AG04450 (cell line): ENCODE measurements at regions not wholly inside any gene's neighbourhood (a gene's known extent, or its start where the extent isn't known, plus 50 kb on each side); places are given as distances from the start of the nearest gene placed in this dataset.

Experiments used
- CTCF ChIA-PET: fragments of 300-600, 350-600 bp; formaldehyde crosslinking; extraction: SDS; loops from one replicate; lab custom pipeline; 2022; ENCODE audit warnings: antibody characterized with exemption, inconsistent platforms; lab: Charles Lee
- POLR2A ChIA-PET: fragments of 350-600 bp; formaldehyde crosslinking; extraction: SDS; loops from one replicate; lab custom pipeline; 2021; ENCODE audit warnings: antibody characterized with exemption, inconsistent platforms; lab: Yijun Ruan, JAX
- DNase-seq: peaks from one replicate; pipeline ENCODE4 v3.0.0-alpha.2; 2011; ENCODE audit warnings: low read depth, low spot score
- H3K27ac ChIP-seq: one replicate; pipeline ENCODE4 v1.5.1; 2012; ENCODE audit warnings: low read depth, low read length, control low read depth
- H3K27me3 ChIP-seq: one replicate; pipeline ENCODE4 v1.6.0; 2012; ENCODE audit warnings: low read length; ENCODE audit not compliant: control insufficient read depth, insufficient read depth
- H3K4me3 ChIP-seq: 2 replicates; pipeline ENCODE4 v1.5.1; 2011; ENCODE audit warnings: mild to moderate bottlenecking, low read depth, low read length, control low read depth
- H3K9me3 ChIP-seq: 2 replicates; pipeline ENCODE4 v1.5.1; 2012; ENCODE audit warnings: low read length; ENCODE audit not compliant: control insufficient read depth, insufficient read depth
- TF ChIP-seq, protein P1 (sequence below): IDR thresholded peaks from 2 replicates; pipeline ENCODE4 v1.5.1; 2011; ENCODE audit warnings: low read depth, low read length, control low read depth, inconsistent platforms

DNA sequence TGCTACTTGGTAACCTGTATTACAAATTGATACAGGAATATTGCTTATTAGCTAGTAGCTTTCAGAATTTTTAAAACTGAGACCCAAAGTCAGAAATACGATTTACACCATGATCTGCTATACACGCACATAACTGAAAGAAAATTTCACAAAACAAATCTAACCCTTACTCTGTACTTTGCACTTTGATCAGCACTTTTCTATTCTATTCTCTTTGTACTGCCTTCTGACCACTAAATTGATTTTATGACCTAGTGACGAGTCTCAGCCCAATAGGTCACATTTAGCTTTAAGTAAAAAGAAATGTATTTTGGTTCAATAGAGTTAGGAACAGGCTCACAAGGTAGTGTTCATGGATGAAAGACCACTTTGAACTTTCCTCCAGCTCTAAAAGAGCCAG, 252.5 kb downstream of the TBX18 start:
- CTCF ChIA-PET = interaction anchor here (0.6 kb wide), 1 partner anchor 812 kb away, joined by 3 read pairs; no protein-coding TSS in a partner anchor
- no peak for DNase-seq
- H3K27me3 ChIP-seq = no peaks in the 10 kb centered on the region
- TF ChIP-seq, protein P1, sequence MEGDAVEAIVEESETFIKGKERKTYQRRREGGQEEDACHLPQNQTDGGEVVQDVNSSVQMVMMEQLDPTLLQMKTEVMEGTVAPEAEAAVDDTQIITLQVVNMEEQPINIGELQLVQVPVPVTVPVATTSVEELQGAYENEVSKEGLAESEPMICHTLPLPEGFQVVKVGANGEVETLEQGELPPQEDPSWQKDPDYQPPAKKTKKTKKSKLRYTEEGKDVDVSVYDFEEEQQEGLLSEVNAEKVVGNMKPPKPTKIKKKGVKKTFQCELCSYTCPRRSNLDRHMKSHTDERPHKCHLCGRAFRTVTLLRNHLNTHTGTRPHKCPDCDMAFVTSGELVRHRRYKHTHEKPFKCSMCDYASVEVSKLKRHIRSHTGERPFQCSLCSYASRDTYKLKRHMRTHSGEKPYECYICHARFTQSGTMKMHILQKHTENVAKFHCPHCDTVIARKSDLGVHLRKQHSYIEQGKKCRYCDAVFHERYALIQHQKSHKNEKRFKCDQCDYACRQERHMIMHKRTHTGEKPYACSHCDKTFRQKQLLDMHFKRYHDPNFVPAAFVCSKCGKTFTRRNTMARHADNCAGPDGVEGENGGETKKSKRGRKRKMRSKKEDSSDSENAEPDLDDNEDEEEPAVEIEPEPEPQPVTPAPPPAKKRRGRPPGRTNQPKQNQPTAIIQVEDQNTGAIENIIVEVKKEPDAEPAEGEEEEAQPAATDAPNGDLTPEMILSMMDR = no peak
- H3K9me3 ChIP-seq = no peaks in the 10 kb centered on the region
- POLR2A ChIA-PET = no interaction called here
- no peak overlapping the region for H3K4me3 ChIP-seq
- no peak overlapping the region for H3K27ac ChIP-seq

DNA sequence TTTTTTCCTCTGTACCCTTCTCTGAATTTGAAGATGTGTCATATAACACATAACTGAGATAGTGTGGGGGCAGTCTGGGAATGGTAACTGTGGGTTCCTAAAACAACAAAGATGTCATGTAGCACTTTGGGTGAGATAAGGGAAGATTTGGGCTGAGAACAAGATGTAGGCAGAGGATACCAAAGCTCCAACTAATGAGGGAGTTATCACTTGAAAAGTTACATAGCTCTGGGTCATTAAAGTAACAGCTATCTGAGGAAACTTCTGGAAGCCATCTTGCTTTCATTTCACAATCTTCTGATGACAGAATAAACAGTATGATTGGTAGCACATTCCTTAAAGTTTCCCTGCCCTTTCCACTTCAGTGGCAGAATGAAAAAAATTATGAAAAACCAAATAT, 255.4 kb downstream of the TBX18 start:
- no peak for DNase-seq
- H3K27me3 ChIP-seq = no peaks in the 10 kb centered on the region
- TF ChIP-seq, protein P1 = no peak
- no peaks in the 10 kb centered on the region for H3K9me3 ChIP-seq
- ChIA-PET CTCF (no interaction called here), POLR2A (no interaction called here)
- H3K4me3 ChIP-seq = no peak overlapping the region
- no peak overlapping the region for H3K27ac ChIP-seq

DNA sequence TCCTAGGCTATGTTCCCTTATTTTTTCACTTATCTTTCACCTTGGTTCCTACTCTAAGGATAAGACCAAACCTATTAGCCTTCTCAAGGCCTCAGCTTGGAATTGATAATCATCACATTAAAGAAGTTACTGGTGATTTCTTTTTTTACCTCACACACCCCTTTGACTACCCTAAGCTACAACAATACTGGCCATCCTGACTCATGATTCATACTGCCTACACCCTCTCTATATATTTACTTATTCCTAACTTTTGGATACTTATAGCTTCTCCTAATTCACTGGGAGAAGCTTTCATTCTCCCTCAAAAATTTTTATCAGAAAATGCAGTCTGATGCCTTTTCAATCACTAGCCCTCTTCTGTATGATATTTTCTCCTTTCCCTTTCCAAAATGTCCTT, 256.1 kb downstream of the TBX18 start:
- no peak overlapping the region for H3K4me3 ChIP-seq
- ChIA-PET CTCF (no interaction called here), POLR2A (no interaction called here)
- no peaks in the 10 kb centered on the region for H3K27me3 ChIP-seq
- no peak for DNase-seq
- TF ChIP-seq, protein P1 = no peak
- no peak overlapping the region for H3K27ac ChIP-seq
- no peaks in the 10 kb centered on the region for H3K9me3 ChIP-seq

DNA sequence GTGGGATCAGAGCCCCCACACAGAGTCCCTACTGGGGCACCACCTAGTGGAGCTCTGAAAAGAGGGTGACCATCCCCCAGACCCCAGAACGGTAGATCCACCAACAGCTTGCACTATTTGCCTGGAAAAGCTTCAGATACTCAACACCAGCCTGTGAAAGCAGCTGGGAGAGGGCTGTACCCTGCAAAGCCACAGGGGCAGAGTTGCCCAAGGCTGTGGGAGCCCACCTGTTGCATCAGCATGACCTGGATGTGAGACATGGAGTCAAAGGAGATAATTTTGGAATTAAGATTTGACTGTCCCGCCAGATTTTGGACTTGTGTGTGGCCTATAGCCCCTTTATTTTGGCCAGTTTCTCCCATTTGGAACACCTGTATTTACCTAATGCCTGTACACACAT, 260.4 kb downstream of the TBX18 start:
- no peaks in the 10 kb centered on the region for H3K27me3 ChIP-seq
- no peak overlapping the region for H3K4me3 ChIP-seq
- TF ChIP-seq, protein P1 = no peak
- DNase-seq = no peak
- no peaks in the 10 kb centered on the region for H3K9me3 ChIP-seq
- ChIA-PET POLR2A (no interaction called here), CTCF (no interaction called here)
- no peak overlapping the region for H3K27ac ChIP-seq

- ChIA-PET CTCF (no interaction called here), POLR2A (no interaction called here)
- no peaks in the 10 kb centered on the region for H3K9me3 ChIP-seq
- TF ChIP-seq, protein P1 = no peak
- DNase-seq = no peak
- H3K4me3 ChIP-seq = no peak overlapping the region
- H3K27ac ChIP-seq = no peak overlapping the region
- H3K27me3 ChIP-seq = no peaks in the 10 kb centered on the region
Observed at GRCh38 chr6:84501315-84501714, 263.1 kb downstream of the TBX18 start.
